Stimulated activated CD4-positive, alpha-beta T cell treated with anti-CD3 and anti-CD28 coated beads, Interleukin-12 subunit alpha, Interleukin-12 subunit beta, amount 100 ng/mL, for 4 hours (primary cell): ENCODE measurements at regions not wholly inside any gene's neighbourhood (a gene's known extent, or its start where the extent isn't known, plus 50 kb on each side); places are given as distances from the start of the nearest gene placed in this dataset.
"Not testable (repeated sequence)": the region's sequence is repeated elsewhere in the genome, so short reads cannot be mapped to it uniquely, and the experiment has no call there.

ENCODE experiments used
- DNase-seq: peaks from one replicate; pipeline ENCODE4 v3.0.0-alpha.2; 2020

DNA sequence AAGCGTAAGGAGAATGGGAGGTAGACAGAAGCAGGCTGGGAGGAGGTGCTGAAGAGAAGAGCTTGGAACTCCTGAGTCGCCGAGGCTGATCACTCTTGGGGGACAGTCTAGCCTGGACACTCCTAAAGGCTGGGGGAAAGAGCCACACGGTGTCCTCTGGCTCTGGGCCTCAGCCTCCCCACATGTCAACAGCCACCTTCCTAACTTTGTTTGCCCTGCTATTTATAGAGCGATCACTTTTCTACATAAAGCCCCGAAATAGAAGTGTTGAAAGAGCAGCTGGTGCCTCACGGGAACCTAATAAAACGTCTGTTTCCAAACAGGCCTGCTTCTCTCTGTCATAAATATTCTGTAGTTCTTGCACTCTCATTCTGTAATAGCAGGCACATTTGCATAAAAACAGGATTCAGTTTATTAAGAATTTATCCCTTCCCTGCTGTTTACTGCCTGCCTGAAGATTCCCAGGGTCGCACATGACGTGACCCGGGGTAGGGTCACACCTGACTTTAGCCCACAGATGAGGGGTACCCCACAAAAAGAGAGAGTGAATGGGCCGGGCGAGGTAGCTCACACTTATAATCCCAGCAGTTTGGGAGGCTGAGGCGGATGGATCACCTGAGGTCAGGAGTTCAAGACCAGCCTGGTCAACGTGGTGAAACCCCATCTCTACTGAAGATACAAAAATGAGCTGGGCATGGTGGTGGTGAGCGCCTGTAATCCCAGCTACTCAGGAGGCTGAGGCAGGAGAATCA, 212.5 kb downstream of the TOMM20 start:
- no peak for DNase-seq

DNA sequence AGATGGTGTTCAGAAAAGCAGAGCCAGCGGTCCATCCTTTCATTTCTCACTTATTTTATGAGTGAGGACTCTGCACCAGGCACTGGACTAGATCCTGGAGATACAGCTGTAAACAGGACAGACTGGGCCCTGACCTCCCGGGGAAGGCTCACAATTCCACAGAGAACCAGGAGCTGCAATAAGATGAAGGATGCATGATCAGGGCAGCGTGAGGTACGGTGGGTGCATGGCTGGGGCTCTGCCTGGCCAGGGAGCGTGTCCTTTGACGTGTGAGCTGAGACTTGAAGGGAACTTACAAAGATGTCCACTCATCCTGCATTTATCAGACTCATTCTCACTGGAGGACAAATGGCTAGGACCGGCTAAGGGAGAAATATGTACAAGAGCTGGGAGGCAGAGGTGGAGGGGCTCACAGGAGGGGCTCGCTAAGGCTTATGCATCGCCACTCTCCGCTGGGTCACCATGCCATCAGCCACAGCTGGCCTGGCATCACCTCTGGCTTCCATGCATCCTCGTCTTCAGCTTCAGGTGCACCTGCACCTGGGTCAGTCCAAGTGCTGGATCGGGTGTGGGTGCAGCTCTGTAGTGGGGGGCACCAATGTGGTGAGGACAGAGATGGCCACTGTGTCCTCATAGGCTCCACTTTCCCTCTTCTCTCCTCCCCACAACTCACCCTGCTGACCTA, 213.9 kb downstream of the TOMM20 start:
- DNase-seq, result no peak

DNA sequence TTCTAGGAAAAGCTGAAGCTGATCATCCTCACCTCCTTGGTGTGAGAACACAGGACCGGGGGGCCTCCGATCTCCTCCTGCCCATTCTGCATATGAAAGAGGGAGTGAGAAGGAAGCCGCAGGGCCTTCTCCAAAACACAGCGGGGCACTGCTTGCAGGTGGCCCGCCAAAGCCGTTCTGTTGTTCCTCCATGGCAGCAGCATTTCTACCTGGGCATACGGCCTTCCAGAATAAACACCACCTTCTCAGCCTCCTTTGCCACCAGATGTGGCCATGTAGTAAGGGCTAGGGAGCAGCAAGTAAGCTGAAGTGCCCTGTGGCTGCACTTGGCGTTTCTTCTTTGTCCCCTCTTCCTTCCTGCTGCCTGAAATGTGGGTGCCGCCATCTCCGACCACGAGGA, 214.9 kb downstream of the TOMM20 start:
- no peak for DNase-seq

DNA sequence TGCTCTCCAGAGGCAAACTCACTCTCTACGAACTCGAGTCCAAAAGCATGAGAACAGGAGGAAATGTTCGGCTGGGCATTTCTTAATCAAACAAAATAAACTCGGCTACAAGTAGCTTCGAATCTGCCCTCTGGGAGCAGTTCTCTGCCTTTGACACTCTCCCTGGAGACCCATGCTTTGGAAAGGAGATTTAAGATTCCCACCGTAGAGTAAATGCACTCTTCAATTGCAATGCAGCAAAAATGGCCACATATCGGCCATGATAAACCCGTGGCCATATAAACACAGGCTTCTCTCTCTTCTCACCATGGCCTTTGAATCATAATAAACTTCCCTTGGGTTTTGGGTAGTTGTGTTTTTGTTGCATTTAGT, 215.4 kb downstream of the TOMM20 start:
- no peak for DNase-seq

DNA sequence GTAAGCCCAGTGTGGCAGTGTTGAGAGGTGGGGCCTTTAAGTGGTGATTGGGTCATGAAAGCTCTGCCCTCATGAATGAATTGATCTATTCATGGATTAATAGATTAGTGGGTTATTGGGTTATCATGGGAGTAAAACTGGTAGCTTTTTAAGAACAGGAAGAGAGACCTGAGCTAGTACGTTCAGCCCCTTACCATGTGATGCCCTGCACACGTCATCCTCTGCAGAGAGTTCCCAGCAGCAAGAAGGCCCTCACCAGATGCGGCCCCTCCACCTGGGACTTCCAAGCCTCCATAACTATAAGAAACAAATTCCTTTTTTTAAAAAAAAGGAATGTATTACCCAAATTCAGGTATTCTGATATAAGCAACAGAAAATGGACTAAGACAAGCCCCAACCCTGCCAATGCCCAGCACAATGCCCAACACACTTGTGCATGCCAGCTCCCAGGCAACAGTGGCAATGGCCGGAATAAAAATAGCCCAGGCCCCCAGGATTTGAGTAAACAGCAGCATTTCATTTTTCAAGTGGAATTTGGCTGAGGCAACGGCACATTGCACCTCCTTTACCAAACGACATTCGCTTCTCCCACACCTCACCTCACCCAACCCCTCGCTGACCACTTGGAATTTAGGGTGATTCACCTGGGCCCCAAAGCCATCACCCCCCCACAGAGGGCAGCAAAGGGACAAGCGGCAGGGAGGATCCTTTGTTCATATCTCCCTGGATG, 215.9 kb downstream of the TOMM20 start:
- no peak for DNase-seq

DNA sequence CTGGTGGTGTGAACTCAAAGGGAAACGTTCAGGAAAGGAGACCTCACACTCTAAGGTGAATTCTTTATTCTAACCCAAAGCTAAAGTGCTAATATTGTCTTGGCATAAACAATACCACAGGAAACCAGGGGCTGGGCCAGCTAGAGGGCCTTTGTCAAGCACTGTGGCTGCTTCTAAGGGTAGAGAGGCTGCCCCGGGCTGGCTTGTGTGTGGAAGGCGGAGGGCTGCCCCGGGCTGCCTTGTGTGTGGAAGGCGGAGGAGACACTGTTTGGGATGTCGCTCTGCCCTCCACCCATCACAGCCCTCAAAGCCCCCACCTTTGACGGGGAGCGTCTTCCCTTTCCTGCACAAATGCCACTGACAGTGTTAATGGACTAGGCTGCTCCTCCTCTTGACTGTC, 216.8 kb downstream of the TOMM20 start:
- no peak for DNase-seq

DNA sequence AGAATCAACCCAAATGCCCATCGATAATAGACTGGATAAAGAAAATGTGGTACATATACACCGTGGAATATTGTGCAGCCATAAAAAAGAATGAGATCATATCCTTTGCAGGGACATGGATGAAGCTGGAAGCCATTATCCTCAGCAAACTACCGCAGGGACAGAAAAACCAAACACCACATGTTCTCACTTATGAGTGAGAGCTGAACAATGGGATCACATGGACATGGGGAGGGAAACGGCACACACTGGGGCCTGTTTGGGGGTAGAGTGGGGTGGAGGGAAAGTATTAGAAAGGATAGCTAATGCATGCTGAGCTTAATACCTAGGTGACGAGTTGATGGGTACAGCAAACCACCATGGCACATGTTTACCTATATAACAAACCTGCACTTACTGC, 217.5 kb downstream of the TOMM20 start:
- not testable (repeated sequence) for DNase-seq

DNA sequence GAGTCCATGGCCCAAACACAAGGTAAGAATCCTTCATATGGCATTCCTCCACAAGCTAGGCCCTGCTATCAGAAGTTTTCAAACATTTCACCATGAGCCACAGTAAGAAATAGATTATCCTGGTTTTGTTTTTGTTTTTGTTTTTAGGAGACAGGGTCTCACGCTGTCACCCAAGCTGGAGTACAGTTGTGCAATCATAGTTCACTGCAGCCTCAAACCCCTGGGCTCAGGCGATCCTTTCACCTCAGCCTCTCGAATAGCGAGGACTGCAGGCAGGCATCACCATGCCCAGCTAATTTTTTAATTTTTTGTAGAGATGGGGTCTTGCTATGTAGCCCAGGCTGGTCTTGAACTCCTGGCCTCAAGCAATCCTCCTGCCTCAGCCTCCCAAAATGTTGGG, 218.8 kb downstream of the TOMM20 start:
- no peak for DNase-seq

DNA sequence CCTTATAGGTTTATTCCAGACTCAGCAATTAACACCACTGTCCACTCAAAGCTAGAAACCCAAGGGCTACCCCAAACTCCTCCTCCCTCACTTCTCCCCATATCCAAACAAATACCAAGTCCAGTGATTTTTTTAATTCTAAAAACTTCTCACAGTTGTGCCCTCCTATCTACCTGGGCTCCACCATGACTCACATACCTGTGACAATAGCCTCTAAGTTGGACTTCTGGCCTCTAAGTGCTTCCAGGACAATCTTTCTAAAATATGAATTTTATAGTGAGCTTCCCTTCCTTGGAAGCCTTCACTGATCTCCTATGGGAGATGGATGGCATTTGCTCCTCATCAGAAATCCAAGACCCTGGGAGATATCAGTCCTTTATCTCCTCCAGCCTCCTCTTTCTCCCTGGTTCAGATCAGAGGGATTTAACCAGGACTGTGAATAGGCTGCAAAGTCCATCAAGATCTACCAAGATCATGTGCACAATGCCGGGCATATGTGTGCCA, 219.3 kb downstream of the TOMM20 start:
- DNase-seq, result no peak

DNA sequence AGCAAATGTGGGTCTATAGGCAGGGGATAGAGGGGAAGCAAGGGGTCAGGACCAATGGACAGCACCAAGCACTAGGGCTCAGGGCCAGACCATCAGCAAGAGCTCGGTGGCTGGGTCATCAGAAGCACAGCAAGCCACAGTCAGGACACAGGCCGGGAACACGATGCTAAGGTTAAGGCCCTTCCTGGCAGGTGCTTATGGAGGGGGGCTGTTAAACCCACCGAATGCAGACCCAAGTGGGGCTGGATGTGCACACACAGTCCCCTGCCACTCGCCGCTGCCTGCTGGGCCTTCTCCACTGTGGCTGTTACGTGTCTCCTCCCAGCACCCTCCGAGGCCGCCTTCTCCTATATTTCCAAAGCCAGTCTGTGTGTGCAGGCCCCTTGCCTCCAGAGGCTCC, 220.1 kb downstream of the TOMM20 start:
- no peak for DNase-seq

DNA sequence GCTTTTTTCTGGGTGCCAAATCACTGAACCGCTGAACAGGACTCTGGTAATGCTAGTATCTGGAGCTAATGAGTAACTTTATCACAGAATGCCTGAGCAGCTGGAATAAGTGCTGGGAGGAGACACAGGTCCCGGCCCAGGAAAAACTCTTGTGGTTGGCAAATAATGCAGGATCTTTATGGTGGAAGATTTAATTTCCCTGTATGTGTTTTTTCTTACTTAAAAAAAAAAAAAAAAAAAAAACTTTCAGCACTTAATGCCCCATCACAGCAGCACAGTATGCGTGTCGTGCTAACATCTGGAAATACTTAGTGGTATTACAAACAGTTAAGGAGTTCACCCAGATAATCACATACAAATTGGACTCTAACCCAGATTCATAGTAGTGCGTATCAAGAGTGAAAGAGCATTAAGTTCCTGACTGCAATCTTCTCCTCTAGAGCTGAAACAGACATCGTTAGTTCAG, 220.7 kb downstream of the TOMM20 start:
- no peak for DNase-seq

DNA sequence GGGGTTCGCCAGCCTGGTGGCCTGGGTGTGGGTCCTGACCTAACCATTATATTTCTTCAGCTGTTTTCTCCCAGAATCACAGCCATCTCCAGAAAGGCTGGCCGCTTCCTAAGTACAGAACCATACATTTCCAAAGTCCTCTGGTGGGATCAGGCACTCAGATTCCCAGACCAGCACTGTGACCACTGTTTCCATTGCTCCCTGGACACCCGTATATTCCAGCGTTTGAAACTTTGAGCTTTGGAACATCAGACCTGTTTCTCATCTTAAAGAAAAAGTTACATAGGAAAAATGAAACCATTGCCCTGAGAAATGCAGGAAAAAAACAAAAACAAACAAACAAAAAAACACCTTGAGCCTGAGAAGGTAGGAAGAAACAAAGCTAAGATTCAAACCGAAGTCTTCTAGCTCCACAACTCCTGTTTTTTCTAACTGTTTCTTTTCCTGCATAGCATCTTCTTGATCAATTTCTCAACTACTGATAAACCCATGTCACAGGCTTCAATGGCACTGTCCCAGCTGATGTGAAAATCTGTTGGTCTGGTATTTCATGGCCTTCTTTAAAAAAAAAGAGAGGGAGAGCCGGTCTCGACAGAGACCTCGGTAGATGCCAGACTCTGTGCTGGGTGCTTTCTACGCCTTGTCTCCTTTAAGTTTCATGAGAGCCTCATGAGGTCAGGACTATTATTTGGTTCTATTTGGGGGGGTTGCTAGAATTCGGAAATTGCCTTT, 221.3 kb downstream of the TOMM20 start:
- DNase-seq, result no peak

DNA sequence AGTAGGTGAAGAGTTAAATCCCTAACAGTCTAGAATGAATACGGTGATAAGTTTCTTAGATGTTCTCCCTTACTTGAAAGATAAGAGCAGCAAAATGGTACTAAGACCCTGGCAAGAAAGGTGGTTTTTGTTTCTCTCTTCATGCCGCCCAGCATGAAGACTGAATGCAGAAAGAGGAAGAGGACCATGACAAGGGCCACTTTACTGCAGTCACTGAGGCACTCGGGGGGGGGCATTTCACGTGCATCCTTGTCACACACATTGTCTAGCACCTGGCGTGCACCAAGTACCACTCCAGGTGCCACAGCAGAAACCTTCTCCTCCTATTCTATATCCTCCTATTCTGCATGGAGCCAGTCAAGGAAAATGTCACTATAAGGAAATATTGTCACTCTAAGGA, 222.0 kb downstream of the TOMM20 start:
- DNase-seq, result no peak

DNA sequence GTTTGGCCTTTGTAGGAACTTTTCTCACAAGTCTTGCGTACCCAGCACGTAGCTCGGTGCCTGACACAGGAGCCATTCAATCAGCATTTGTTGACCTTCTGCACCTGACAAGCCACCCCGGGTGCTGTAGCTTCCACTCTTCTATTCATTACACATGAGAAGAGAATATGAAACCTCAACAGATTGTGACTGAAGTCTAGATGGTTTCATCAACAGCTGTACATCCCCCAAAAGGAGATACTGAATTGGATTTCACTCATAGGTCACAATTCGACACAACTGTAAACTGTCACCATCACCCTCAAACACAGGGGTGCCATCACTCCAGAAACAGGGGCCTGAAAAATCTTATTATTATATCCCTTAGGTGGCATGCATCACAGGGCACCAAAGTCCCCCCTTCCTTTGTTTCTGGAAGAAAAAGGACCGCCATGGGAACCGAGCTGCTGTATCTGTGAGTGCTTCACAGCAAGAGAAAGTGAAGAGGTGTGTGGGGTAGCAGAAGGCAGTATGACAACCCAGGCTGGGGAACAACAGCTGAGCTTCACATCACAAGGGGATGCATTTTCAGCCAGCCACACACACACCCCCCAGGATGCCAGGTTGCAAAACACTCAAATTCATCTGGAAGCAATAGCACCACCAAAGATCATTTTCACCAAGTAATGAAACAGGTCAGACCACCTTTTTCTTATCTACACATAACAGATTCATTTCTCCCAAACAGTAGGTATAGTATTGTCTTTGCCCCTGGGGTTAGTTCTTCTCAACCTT, 225.7 kb downstream of the TOMM20 start:
- DNase-seq, result no peak

DNA sequence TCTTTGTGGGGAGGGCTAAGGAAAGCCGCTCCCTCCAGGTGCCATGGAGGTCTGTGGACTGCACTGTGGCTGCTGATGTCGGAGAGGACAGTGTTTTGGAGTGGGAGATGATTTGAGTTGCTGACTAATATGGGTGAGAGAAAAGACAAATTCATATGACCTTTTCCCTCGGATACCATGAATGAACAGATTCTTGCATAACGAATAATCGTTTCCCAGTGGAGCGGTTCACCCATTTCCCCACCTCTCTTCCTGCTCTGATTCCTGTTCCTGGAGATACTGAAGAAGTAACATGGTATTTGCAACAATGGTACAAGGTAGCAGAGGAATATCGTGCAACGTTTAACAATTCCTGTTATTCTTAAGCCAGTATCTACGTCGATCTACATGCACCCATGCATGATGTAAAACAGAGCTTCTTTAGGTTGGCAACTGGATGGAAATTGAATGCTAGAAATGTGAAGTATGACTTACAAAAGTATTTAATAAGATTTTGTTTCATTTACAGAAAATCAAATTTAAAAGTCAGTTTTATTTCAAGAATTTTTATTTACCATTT, 227.1 kb downstream of the TOMM20 start:
- DNase-seq, result no peak

DNA sequence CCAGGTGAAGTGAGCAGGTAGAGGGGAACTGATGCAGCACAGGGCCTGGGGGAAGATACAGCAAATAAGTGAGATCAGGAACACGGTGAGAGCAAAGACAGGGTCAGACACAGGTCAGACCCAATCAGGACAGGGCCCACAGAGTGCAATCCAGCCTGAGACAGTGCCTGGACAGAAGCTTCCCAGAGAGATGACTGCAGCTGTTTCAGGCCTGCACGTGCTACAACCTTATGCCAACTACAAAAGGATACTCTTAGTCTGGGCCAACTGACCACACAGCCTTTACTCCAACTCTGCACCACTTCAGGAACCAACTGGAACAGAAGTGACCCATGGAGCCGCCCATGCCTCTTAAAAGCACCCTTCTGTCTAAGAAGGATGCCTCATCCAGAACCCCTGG, 228.0 kb downstream of the TOMM20 start:
- no peak for DNase-seq

DNA sequence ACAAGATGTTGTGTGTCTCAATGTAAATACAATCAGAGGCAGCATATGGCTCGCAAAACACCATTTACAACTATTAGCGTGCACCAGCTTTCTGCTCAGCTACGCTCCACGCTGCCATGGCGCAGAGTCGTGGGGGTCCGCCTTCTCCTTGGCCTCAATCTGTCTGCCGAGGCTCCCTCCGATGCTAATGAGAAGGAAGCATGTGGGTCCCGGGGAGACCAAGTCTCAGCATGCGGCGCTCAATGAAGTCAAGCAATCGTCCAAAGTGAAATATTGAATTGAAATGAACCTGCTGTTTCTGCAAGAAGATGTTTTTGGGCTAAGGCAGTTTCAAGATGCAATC, 228.9 kb downstream of the TOMM20 start:
- DNase-seq, result no peak

DNA sequence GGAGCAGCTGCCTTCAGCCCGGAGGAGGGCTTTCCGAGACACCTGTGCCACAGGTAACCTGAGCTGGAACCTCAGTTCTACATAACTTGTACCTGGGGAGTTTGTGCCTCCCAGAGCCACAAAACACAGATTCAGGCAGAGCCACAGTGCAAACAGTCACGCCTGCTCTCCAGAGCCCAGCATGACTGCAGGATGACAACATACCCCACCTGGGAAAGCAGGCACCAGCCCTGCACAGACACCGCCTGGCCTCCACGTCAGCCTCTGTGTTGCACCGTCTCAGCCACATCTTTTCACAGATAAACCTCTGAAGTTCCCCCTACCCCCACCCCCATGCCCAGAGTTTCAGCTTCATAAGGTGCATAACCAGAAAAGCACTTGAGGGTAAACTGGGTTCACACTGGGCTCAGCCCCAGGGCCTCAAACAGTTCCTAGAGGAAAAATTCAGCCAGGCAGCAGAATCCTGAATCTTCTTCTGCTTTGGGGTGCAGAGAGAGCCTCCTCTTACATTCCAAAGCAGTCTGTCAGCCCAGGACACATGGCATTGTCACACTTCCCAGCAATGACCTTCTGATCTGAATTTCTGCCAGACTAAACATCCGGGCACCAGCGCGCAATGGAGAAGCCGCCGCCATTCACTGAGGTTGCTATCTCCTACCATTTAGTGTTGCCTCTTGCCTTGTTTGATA, 229.5 kb downstream of the TOMM20 start:
- no peak for DNase-seq

DNA sequence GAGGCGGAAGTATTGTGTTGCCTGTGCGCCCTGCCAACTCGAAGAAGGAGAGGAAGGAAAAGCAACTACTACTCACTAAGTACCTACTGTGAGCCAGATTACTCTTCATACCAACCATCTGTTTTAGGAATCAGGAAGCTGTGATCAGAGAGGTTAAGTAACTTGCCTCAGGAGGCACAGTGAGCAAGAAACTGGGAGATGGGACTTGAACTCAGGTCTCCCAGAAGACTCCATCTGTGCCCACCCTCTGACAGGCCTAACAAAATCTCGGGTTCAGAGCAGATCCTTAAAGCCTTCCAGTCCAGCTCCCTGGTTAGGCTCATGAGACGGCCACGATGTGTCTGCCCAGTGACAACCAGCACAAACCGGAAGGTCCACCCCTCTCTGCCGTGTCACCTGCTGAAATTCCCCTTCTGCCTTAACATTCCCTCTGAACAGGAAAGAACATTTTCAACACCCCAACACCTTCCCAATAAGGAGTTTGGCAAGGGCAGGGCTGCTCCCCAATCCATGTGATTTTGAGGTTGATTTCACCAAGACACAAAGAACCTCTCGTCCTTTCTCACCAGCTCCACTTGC, 230.1 kb downstream of the TOMM20 start:
- no peak for DNase-seq

DNA sequence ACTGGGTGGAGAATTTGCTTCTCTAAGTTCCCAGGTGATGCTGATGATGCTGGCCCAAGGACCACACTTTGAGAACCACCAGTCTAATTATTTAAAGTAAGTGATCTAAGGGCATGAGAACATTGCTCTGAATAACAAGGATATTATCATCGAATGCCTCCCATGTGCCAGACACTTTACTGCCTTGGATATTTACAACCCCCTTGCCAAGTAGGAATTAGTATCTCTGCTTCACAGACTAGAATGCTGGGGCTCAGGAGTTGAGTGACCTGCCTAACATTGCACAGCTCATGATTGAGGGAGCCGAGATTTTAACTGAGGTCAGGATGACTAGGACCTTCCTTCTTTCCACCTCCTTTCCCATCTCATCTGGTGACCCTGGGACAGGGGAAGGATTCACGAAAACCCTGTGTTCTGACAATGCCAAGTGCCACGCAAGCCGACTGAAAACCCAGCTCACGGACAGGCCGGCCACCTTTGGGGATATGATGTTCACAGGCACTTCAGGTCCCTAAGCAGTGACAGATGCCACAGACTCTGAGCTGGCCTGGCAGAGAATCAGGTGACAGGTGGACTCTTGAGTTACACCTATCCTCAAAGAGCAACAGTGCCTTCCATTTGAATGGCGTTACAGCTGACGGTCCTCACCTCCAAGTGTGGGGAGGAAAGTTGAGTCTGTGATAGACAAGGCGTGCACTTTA, 230.7 kb downstream of the TOMM20 start:
- no peak for DNase-seq

DNA sequence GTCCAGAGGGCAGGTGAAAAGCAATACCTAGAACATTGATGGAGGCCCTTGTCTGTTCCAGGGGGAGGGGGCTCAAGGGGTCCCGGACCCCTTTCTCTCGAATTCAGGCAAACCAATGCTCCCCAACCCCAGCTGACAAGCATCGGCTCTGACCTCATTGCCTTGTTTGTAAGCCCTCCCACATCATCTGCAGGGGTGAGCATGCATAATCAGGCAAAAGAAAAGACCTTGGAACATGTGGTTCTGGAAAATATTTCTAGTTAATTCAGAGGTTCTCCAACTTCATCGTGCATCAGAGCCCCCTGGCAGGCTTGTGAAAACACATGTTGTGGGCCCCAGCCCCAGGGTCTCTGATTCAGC, 231.3 kb downstream of the TOMM20 start:
- DNase-seq, result no peak
